GM19455 (cell line): ENCODE measurements at regions not wholly inside any gene's neighbourhood (a gene's known extent, or its start where the extent isn't known, plus 50 kb on each side); places are given as distances from the start of the nearest gene placed in this dataset.

Experiments used
- ATAC-seq: cut with Tn5 transposase; IDR thresholded peaks from one replicate; pipeline ENCODE4 v1.9.1; 2021; ENCODE audit not compliant: unreplicated experiment

- ATAC-seq = no peak
Measured at GRCh38 chr3:161987933-161988332, 491.3 kb downstream of the OTOL1 start.

GRCh38 chr3:161989012-161989411, 492.4 kb downstream of the OTOL1 start:
- ATAC-seq = no peak

- no peak for ATAC-seq
Measured at GRCh38 chr3:161990036-161990435, 493.4 kb downstream of the OTOL1 start.

- no peak for ATAC-seq
Measured at GRCh38 chr3:161991901-161992540, 495.4 kb downstream of the OTOL1 start.

- ATAC-seq = no peak
Measured at GRCh38 chr3:161999846-162000245, 503.2 kb downstream of the OTOL1 start.

- ATAC-seq = no peak
Measured at GRCh38 chr3:162007722-162008121, 511.1 kb downstream of the OTOL1 start.

- ATAC-seq = no peak
Measured at GRCh38 chr3:162012633-162013032, 516.0 kb downstream of the OTOL1 start.

GRCh38 chr3:162014284-162014683, 517.7 kb downstream of the OTOL1 start:
- no peak for ATAC-seq

- no peak for ATAC-seq
Measured at GRCh38 chr3:162015856-162016255, 519.2 kb downstream of the OTOL1 start.

GRCh38 chr3:162019817-162020216, 523.2 kb downstream of the OTOL1 start:
- no peak for ATAC-seq

- ATAC-seq = no peak
Measured at GRCh38 chr3:162021206-162021605, 524.6 kb downstream of the OTOL1 start.

- ATAC-seq = no peak
Measured at GRCh38 chr3:162022911-162023310, 526.3 kb downstream of the OTOL1 start.

GRCh38 chr3:162029736-162030135, 533.1 kb downstream of the OTOL1 start:
- no peak for ATAC-seq

GRCh38 chr3:162034368-162034767, 537.8 kb downstream of the OTOL1 start:
- ATAC-seq = no peak

- no peak for ATAC-seq
Measured at GRCh38 chr3:162041622-162042021, 545.0 kb downstream of the OTOL1 start.

- no peak for ATAC-seq
Measured at GRCh38 chr3:162052636-162053035, 556.0 kb downstream of the OTOL1 start.

- ATAC-seq = no peak
Measured at GRCh38 chr3:162072656-162073164, 576.1 kb downstream of the OTOL1 start.

- ATAC-seq = no peak
Measured at GRCh38 chr3:162073422-162073975, 576.9 kb downstream of the OTOL1 start.

- no peak for ATAC-seq
Measured at GRCh38 chr3:162077108-162077507, 580.5 kb downstream of the OTOL1 start.

GRCh38 chr3:162082516-162082915, 585.9 kb downstream of the OTOL1 start:
- no peak for ATAC-seq

- no peak for ATAC-seq
Measured at GRCh38 chr3:162087361-162087760, 590.8 kb downstream of the OTOL1 start.

- no peak for ATAC-seq
Measured at GRCh38 chr3:162092751-162093150, 596.1 kb downstream of the OTOL1 start.

- no peak for ATAC-seq
Measured at GRCh38 chr3:162094301-162094700, 597.7 kb downstream of the OTOL1 start.
